HL-60/S4 treated with phorbol 12-myristate 13-acetate at 8.2 ng/mL for 4 days and 3 days (cell line): ENCODE measurements at regions not wholly inside any gene's neighbourhood (a gene's known extent, or its start where the extent isn't known, plus 50 kb on each side); places are given as distances from the start of the nearest gene placed in this dataset.

Source experiments
- in situ Hi-C: fragments of 300-500 bp; cut with MboI; formaldehyde crosslinking; loops from 2 replicates; pipeline ENCODE4 v1.15.0; 2022; ENCODE audit warnings: low sequenced_read_pairs

- in situ Hi-C loops = no loop called here
Observed at GRCh38 chr16:86052115-86052670, 153.2 kb downstream of the IRF8 start.

GRCh38 chr16:86052926-86053325 lies 154.0 kb downstream of the IRF8 start:
- in situ Hi-C loops = no loop called here

GRCh38 chr16:86059253-86060171 lies 160.6 kb downstream of the IRF8 start:
- in situ Hi-C loops = no loop called here

- in situ Hi-C loops = no loop called here
Observed at GRCh38 chr16:86060381-86061317, 161.7 kb downstream of the IRF8 start.

- in situ Hi-C loops = no loop called here
Observed at GRCh38 chr16:86061318-86061695, 162.3 kb downstream of the IRF8 start.

GRCh38 chr16:86061721-86062120 lies 162.8 kb downstream of the IRF8 start:
- in situ Hi-C loops = no loop called here

- in situ Hi-C loops = no loop called here
Observed at GRCh38 chr16:86062271-86062965, 163.5 kb downstream of the IRF8 start.

GRCh38 chr16:86063760-86064405 lies 164.9 kb downstream of the IRF8 start:
- in situ Hi-C loops = no loop called here

- in situ Hi-C loops = no loop called here
Observed at GRCh38 chr16:86064431-86065250, 165.7 kb downstream of the IRF8 start.

GRCh38 chr16:86065711-86066110 lies 166.7 kb downstream of the IRF8 start:
- in situ Hi-C loops = no loop called here

- in situ Hi-C loops = no loop called here
Observed at GRCh38 chr16:86066811-86067210, 167.8 kb downstream of the IRF8 start.

- in situ Hi-C loops = no loop called here
Observed at GRCh38 chr16:86067516-86067915, 168.6 kb downstream of the IRF8 start.

- in situ Hi-C loops = no loop called here
Observed at GRCh38 chr16:86067936-86068335, 169.0 kb downstream of the IRF8 start.

GRCh38 chr16:86068722-86069121 lies 169.8 kb downstream of the IRF8 start:
- in situ Hi-C loops = no loop called here

- in situ Hi-C loops = no loop called here
Observed at GRCh38 chr16:86069736-86070298, 170.9 kb downstream of the IRF8 start.

- in situ Hi-C loops = no loop called here
Observed at GRCh38 chr16:86070484-86070883, 171.5 kb downstream of the IRF8 start.

- in situ Hi-C loops = no loop called here
Observed at GRCh38 chr16:86070971-86071370, 172.0 kb downstream of the IRF8 start.

- in situ Hi-C loops = no loop called here
Observed at GRCh38 chr16:86071611-86072240, 172.8 kb downstream of the IRF8 start.
